ENCODE measurements at regions not wholly inside any gene's neighbourhood (a gene's known extent, or its start where the extent isn't known, plus 50 kb on each side); places are given as distances from the start of the nearest gene placed in this dataset.

GRCh38 chr2:219998107-219998506 is 370.7 kb downstream of the SLC4A3 start:
- H3K27ac ChIP-seq = no peak overlapping the region
- TF ChIP-seq, protein P1, sequence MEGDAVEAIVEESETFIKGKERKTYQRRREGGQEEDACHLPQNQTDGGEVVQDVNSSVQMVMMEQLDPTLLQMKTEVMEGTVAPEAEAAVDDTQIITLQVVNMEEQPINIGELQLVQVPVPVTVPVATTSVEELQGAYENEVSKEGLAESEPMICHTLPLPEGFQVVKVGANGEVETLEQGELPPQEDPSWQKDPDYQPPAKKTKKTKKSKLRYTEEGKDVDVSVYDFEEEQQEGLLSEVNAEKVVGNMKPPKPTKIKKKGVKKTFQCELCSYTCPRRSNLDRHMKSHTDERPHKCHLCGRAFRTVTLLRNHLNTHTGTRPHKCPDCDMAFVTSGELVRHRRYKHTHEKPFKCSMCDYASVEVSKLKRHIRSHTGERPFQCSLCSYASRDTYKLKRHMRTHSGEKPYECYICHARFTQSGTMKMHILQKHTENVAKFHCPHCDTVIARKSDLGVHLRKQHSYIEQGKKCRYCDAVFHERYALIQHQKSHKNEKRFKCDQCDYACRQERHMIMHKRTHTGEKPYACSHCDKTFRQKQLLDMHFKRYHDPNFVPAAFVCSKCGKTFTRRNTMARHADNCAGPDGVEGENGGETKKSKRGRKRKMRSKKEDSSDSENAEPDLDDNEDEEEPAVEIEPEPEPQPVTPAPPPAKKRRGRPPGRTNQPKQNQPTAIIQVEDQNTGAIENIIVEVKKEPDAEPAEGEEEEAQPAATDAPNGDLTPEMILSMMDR (conservative IDR thresholded peaks at IDR 0.05) = 0 out of 2 replicates have a peak, but pooled peaks have one; percentile 16

- TF ChIP-seq, protein P1 (conservative IDR thresholded peaks at IDR 0.05) = no peak
- H3K27ac ChIP-seq = no peak overlapping the region
Observed at GRCh38 chr2:219998714-219999227, 371.3 kb downstream of the SLC4A3 start.

DNA sequence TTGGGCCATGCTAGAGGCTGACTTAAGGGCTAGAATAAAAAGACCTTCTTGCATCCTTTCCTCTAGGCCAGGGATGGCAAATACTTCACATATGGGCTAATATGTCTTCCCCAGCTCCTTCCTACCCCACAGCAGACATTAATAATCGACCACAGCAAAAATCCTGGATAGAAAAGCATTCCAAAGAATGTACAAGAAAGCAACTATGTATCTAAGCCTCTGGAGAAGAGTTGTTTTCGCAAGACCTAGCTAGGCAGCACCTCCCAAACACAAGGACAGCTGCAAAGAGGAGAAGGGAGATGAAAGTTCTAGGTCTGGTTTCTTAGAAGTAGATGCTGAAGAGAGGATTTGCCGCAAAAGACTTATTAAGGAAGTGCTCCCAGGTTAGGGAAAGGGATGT is 372.6 kb downstream of the SLC4A3 start:
- H3K27ac ChIP-seq = no peak overlapping the region
- TF ChIP-seq, protein P1 (conservative IDR thresholded peaks at IDR 0.05) = no peak

GRCh38 chr2:220000586-220000985 is 373.2 kb downstream of the SLC4A3 start:
- no peak overlapping the region for H3K27ac ChIP-seq
- TF ChIP-seq, protein P1 (conservative IDR thresholded peaks at IDR 0.05) = no peak

DNA sequence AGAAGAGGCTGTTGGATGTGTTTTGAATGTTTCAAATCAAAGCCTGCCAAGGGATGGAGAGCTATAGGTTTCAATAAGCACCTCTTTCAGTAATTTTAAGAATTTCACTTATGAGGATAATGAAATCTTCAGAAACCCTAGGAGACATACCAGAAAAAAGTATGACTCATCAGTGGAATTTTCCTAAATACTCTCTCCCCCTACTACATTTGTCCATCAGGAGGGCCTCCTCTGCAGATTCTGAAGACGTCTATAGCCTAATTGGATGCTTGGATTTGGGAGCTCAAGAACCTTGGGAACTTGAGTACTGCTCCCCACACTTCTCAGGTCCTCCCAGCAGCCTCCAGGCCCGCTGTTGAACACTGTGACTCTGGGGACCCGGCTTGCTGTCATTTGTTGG is 374.3 kb downstream of the SLC4A3 start:
- H3K27ac ChIP-seq = no peak overlapping the region
- TF ChIP-seq, protein P1 (conservative IDR thresholded peaks at IDR 0.05) = no peak

- TF ChIP-seq, protein P1 (conservative IDR thresholded peaks at IDR 0.05) = no peak
- no peak overlapping the region for H3K27ac ChIP-seq
Observed at GRCh38 chr2:220002251-220002650, 374.8 kb downstream of the SLC4A3 start.

DNA sequence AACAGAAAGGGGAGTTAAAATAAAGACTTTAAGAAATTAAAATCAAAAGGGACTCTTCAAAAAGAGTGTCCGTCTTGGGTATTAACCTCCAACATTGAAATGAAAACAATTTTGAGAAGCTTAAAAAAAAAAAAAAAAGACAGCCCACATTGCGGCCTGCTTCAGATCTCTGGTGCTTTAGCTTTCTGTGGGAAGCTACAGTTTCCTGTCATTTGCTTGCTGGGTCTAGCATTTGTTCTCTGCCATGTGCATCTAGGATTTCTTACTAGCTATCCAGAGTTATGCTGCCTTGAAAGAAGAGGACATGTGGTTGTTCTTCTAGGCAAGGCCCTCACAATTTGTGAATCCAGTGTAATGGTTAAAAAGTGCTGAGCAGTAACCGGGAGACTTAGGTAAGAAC is 375.3 kb downstream of the SLC4A3 start:
- no peak overlapping the region for H3K27ac ChIP-seq
- TF ChIP-seq, protein P1 (conservative IDR thresholded peaks at IDR 0.05) = no peak

Measured in VCaP (cell line).